HepG2 (cell line): ENCODE measurements at regions not wholly inside any gene's neighbourhood (a gene's known extent, or its start where the extent isn't known, plus 50 kb on each side); places are given as distances from the start of the nearest gene placed in this dataset.
"Not testable (repeated sequence)": the region's sequence is repeated elsewhere in the genome, so short reads cannot be mapped to it uniquely, and the experiment has no call there.

Source experiments
- ATAC-seq: fragments of 200-7000 bp; cut with Tn5 transposase; 3 replicates; pipeline ENCODE4 v1.9.1; 2020; ENCODE audit warnings: mild to moderate bottlenecking, moderate library complexity
- BruUV-seq: library from RNA; stranded (reverse); fragments of 400-500 nt; replicated peaks from 2 replicates; lab custom pipeline; 2021; lab: Mats Ljungman, UMichigan
- CTCF ChIA-PET: fragments of 300-600 bp; formaldehyde crosslinking; extraction: SDS; loops from one replicate; lab custom pipeline; 2021; ENCODE audit warnings: low total read pairs, inconsistent platforms, low intra/inter-chr PET ratio; lab: Yijun Ruan, JAX
- POLR2A ChIA-PET: fragments of 350-600 bp; sonication (Branson Sonifier 250); formaldehyde crosslinking; loops from one replicate; lab custom pipeline; 2020; ENCODE audit warnings: antibody characterized with exemption, inconsistent platforms; lab: Yijun Ruan, JAX
- DNase-seq: peaks from one replicate; pipeline ENCODE4 v3.0.0-alpha.2; 2015; ENCODE audit warnings: low spot score
- FAIRE-seq: peaks from 3 replicates; lab custom pipeline; 2011; peaks lifted over from hg19 to GRCh38; lab: Jason Lieb, UNC
- H2AFZ ChIP-seq: one replicate; pipeline ENCODE4 v1.6.1; 2011; ENCODE audit warnings: low read length, inconsistent platforms
- H3K27ac ChIP-seq: fragments of 300-600 bp; 3 replicates; pipeline ENCODE4 v1.8.0; 2011; ENCODE audit warnings: mixed run types, mild to moderate bottlenecking, mixed read lengths, low read length, inconsistent platforms; ENCODE audit not compliant: insufficient read depth; ENCODE audit errors: extremely low read length
- H3K27me3 ChIP-seq, 2 experiments: fragments of 200-600 bp in 1 of 2; 2 replicates in 1 of 2; 3 replicates in 1 of 2; pipeline versions ENCODE4 v1.6.0 to v1.8.0; 2011; ENCODE audit warnings: low read length in 2 of 2, mild to moderate bottlenecking in 2 of 2, moderate library complexity in 2 of 2, inconsistent platforms in 1 of 2; ENCODE audit not compliant: insufficient read depth in 2 of 2, control insufficient read depth in 1 of 2
- H3K36me3 ChIP-seq, 2 experiments: fragments of 200-600 bp in 1 of 2; replicated peaks in 1 of 2; 2 replicates in 1 of 2; 3 replicates in 1 of 2; pipeline versions ENCODE4 v1.5.1 to v1.8.0; 2011; ENCODE audit warnings: low read length in 2 of 2, inconsistent platforms in 1 of 2; ENCODE audit not compliant: insufficient read depth in 2 of 2, control insufficient read depth in 1 of 2
- H3K4me1 ChIP-seq: 2 replicates; pipeline ENCODE4 v1.5.1; 2012; ENCODE audit warnings: low read length, inconsistent platforms; ENCODE audit not compliant: insufficient read depth
- H3K4me2 ChIP-seq: 2 replicates; pipeline ENCODE4 v1.6.0; 2011; ENCODE audit warnings: low read depth, low read length, inconsistent platforms
- H3K4me3 ChIP-seq, 3 experiments: fragments of 200-600 bp in 1 of 3; sonication (generic), shearing (Covaris generic) in 1 of 3; replicated peaks in 1 of 3; 2 replicates each; pipeline ENCODE4 v1.5.1; 2011 to 2016; ENCODE audit warnings: low read length in 3 of 3, inconsistent platforms in 2 of 3, low read depth in 2 of 3, mild to moderate bottlenecking in 2 of 3, control low read depth in 1 of 3, mixed read lengths in 1 of 3; ENCODE audit not compliant: insufficient read depth in 1 of 3
- H3K79me2 ChIP-seq: one replicate; pipeline ENCODE4 v1.6.1; 2011; ENCODE audit warnings: low read length, inconsistent platforms; ENCODE audit not compliant: insufficient read depth
- H3K9ac ChIP-seq: 2 replicates; pipeline ENCODE4 v1.6.0; 2011; ENCODE audit warnings: mild to moderate bottlenecking, low read depth, low read length, inconsistent platforms; ENCODE audit not compliant: insufficient read depth
- H3K9me3 ChIP-seq: 2 replicates; pipeline ENCODE4 v1.5.1; 2012; ENCODE audit warnings: mild to moderate bottlenecking, low read length
- H4K20me1 ChIP-seq: 2 replicates; pipeline ENCODE4 v1.6.0; 2011; ENCODE audit warnings: inconsistent platforms, mild to moderate bottlenecking, low read length, moderate library complexity; ENCODE audit not compliant: insufficient read depth
- ADNP ChIP-seq: sonication (generic); formaldehyde crosslinking; IDR thresholded peaks from 2 replicates; pipeline ENCODE4 v1.4.0; 2020; ENCODE audit warnings: missing genetic modification reagents
- KDM5A ChIP-seq: fragments of 200-600 bp; sonication (generic); IDR thresholded peaks from 2 replicates; pipeline ENCODE4 v1.7.0; 2018; ENCODE audit warnings: antibody characterized with exemption, mild to moderate bottlenecking, low read length, borderline replicate concordance
- MAF1 ChIP-seq: sonication (generic); formaldehyde crosslinking; IDR thresholded peaks from 2 replicates; pipeline ENCODE4 v1.5.0; 2020; ENCODE audit warnings: missing genetic modification reagents, borderline replicate concordance
- PAX8 ChIP-seq: sonication (generic); formaldehyde crosslinking; IDR thresholded peaks from 2 replicates; pipeline ENCODE4 v1.8.0; 2022; ENCODE audit warnings: mild to moderate bottlenecking, missing genetic modification reagents, borderline replicate concordance
- THYN1 ChIP-seq: sonication (generic); formaldehyde crosslinking; IDR thresholded peaks from 2 replicates; pipeline ENCODE4 v1.8.1; 2023; ENCODE audit warnings: low read depth, mild to moderate bottlenecking, moderate library complexity, missing genetic modification reagents, borderline replicate concordance
- ZNF775 ChIP-seq: sonication (generic); formaldehyde crosslinking; IDR thresholded peaks from 2 replicates; pipeline ENCODE4 v1.4.0; 2020; ENCODE audit warnings: missing genetic modification reagents, mild to moderate bottlenecking, moderate library complexity, borderline replicate concordance
- WGBS: methylation state at CpG from one replicate; pipeline ENCODE4 v1.1.6; 2017; ENCODE audit warnings: low lambda C conversion rate; 5-methylcytosine and 5-hydroxymethylcytosine counted together
- in situ Hi-C: cut with HindIII; loops from 2 replicates; pipeline ENCODE4 v1.10.0; 2017; ENCODE audit warnings: low pct_unique_long_range_greater_than_20kb; ENCODE audit not compliant: extremely low pct_ligation_motif_present
- intact Hi-C: fragments of 100-400 bp; cut with micrococcal nuclease; formaldehyde crosslinking; loops from one replicate; pipeline ENCODE4 v1.10.0; 2022; ENCODE audit not compliant: unreplicated experiment

DNA sequence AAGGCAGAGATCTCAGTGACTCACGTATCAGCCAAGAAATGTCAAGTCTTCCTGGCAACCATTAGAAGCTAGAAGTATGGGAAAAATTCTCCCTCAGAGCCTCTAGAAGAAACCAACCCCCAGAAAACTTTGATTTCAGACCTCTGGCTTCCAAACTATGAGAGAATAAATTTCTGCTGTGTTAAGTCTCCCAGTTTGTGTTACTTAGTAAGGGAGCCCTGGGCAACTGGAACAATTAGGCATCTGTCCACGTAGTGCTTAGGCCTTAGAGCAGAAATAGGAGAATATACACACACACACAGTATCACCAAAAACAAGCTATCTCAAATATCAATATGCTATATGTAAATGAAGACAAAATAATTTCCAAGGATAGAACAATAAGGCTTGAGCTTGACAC is 894.8 kb upstream of the CDH10 start:
- H3K79me2 ChIP-seq = no peaks in the 10 kb centered on the region
- ChIA-PET POLR2A (no interaction called here), CTCF (no interaction called here)
- H3K4me3 ChIP-seq = no peak overlapping the region
- no peak overlapping the region for H3K4me2 ChIP-seq
- no peak overlapping the region for H3K9ac ChIP-seq
- no peak for DNase-seq
- no peaks in the 10 kb centered on the region for H3K4me1 ChIP-seq
- in situ Hi-C loops (no loop called here), intact Hi-C loops (no loop called here)
- no TSS peak for BruUV-seq
- FAIRE-seq = no peak
- peaks cover 13% of the 10 kb centered on the region for H3K9me3 ChIP-seq
- H3K36me3 ChIP-seq = no peaks in the 10 kb centered on the region
- no peaks in the 10 kb centered on the region for H3K27me3 ChIP-seq
- TF ChIP-seq PAX8 (CRISPR knock-in tag) = no peak
- TF ChIP-seq KDM5A = no peak
- no peak for TF ChIP-seq ADNP (CRISPR knock-in tag)
- TF ChIP-seq THYN1 = no peak
- TF ChIP-seq ZNF775 (CRISPR knock-in tag) = no peak
- no peak for TF ChIP-seq MAF1
- H2AFZ ChIP-seq = no peak overlapping the region
- no peak overlapping the region for H3K27ac ChIP-seq
- 0% methylated on average over 2 of the region's 2 CpGs for WGBS
- H4K20me1 ChIP-seq = no peaks in the 10 kb centered on the region
- ATAC-seq = no peak

DNA sequence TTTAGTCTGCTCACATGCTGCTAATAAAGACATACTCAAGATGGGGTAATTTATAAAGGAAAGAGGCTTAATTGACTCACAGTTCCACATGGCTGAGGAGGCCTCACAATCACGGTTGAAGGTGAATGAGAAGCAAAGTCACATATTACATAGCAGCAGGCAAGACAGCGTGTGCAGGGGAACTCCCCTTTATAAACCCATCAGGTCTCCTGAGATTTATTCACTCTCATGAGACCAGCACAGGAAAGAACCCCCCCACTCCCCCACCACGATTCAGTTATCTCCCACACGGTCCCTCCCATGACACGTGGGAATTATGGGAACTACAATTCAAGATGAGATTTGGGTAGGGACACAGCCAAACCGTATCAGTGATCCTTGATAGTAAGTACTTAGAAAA is 891.7 kb upstream of the CDH10 start:
- H2AFZ ChIP-seq, H3K79me2 ChIP-seq, H3K36me3 ChIP-seq, FAIRE-seq, POLR2A ChIA-PET, H3K4me1 ChIP-seq, DNase-seq, BruUV-seq, CTCF ChIA-PET, H3K27me3 ChIP-seq, in situ Hi-C loops, H3K27ac ChIP-seq, H3K4me2 ChIP-seq, H3K9ac ChIP-seq, ATAC-seq, H4K20me1 ChIP-seq, intact Hi-C loops, H3K4me3 ChIP-seq: not testable (repeated sequence)
- WGBS = 1% methylated on average over 6 of the region's 6 CpGs
- H3K9me3 ChIP-seq = peaks cover 20% of the 10 kb centered on the region
